H1 (cell line): ENCODE measurements at regions not wholly inside any gene's neighbourhood (a gene's known extent, or its start where the extent isn't known, plus 50 kb on each side); places are given as distances from the start of the nearest gene placed in this dataset.
"Not testable (repeated sequence)": the region's sequence is repeated elsewhere in the genome, so short reads cannot be mapped to it uniquely, and the experiment has no call there.

Experiments used
- CBX5 ChIP-seq: fragments of 300-800, 300-1000 bp; sonication (generic); IDR thresholded peaks from 2 replicates; pipeline ENCODE4 v1.7.1; 2016; ENCODE audit warnings: antibody characterized with exemption, low read length, low read depth
- CEBPB ChIP-seq: IDR thresholded peaks from 2 replicates; pipeline ENCODE4 v1.6.1; 2012; ENCODE audit warnings: low read depth, low read length
- EZH2 ChIP-seq: fragments of 200-600 bp; sonication (generic); IDR thresholded peaks from 2 replicates; pipeline ENCODE4 v1.7.1; 2012; ENCODE audit warnings: low read depth, mild to moderate bottlenecking, moderate library complexity, low read length, inconsistent platforms; ENCODE audit not compliant: severe bottlenecking
- JUN ChIP-seq: IDR thresholded peaks from 2 replicates; pipeline ENCODE4 v1.6.1; 2011; ENCODE audit warnings: low read depth, mild to moderate bottlenecking, improper control_type of control experiment, low read length
- POLR2A ChIP-seq, 2 experiments: IDR thresholded peaks; 1 replicate in 1 of 2; 2 replicates in 1 of 2; pipeline ENCODE4 v1.6.1; 2011; ENCODE audit warnings: low read depth in 2 of 2, low read length in 2 of 2, mild to moderate bottlenecking in 2 of 2; ENCODE audit errors: control extremely low read depth in 1 of 2
- POLR2AphosphoS5 ChIP-seq: IDR thresholded peaks from 2 replicates; pipeline ENCODE4 v1.6.1; 2011; ENCODE audit warnings: low read depth, low read length

GRCh38 chr16:29253716-29254590 lies 152.6 kb downstream of the NPIPB11 start:
- TF ChIP-seq POLR2AphosphoS5; CEBPB; POLR2A (IDR thresholded peaks at IDR 0.05; ENCODE audit: control extremely low read depth in 1 of 2, low read depth in 2 of 2, low read length in 2 of 2); CBX5; EZH2; JUN: not testable (repeated sequence)
